Glomerular visceral epithelial cell (primary cell): ENCODE measurements at regions not wholly inside any gene's neighbourhood (a gene's known extent, or its start where the extent isn't known, plus 50 kb on each side); places are given as distances from the start of the nearest gene placed in this dataset.
A peak's percentile ranks its signal among the peaks of the same experiment; 100 is the strongest.
"Not testable (repeated sequence)": the region's sequence is repeated elsewhere in the genome, so short reads cannot be mapped to it uniquely, and the experiment has no call there.

ENCODE experiments used
- DNase-seq: peaks from one replicate; pipeline ENCODE4 v3.0.0-alpha.2; 2016; ENCODE audit errors: extremely low spot score

DNA sequence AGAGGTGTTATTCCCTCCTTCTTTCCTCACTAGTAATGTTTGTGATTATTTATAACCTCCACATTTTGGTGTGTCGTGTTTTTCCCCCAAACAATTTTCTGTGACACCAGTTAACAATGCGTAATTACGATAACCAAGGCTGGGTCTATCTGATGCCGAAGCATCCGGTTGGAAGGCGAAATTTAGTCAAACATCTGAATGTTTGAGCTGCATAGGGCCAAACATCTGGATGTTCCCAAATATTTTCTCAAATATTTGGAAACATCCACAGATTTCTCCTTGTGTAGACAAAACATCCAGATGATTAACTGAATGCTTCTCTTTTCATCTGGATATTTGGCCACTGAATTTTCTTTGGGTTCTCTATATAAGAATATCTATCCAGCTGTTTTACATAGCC lies 371.7 kb downstream of the NFIB start:
- no peak for DNase-seq

DNA sequence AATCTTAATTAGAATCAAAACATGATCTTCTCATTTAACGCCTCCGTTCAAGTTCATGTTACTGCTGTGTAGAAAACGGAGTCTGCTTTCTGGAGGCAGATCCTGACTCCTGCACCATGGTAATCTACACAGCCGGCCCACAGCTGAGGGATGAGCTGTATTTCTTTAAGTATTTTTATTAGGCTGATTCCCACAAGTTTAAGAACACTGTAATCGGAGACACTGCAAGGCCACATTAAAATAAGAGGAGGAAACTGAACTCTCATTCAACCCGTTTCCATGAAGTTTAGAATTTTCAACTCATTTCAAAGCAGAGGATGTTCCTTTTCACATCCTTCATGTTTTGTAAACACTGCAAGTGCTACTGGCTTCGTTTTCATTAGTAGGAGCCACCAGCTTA lies 372.2 kb downstream of the NFIB start:
- no peak for DNase-seq

DNA sequence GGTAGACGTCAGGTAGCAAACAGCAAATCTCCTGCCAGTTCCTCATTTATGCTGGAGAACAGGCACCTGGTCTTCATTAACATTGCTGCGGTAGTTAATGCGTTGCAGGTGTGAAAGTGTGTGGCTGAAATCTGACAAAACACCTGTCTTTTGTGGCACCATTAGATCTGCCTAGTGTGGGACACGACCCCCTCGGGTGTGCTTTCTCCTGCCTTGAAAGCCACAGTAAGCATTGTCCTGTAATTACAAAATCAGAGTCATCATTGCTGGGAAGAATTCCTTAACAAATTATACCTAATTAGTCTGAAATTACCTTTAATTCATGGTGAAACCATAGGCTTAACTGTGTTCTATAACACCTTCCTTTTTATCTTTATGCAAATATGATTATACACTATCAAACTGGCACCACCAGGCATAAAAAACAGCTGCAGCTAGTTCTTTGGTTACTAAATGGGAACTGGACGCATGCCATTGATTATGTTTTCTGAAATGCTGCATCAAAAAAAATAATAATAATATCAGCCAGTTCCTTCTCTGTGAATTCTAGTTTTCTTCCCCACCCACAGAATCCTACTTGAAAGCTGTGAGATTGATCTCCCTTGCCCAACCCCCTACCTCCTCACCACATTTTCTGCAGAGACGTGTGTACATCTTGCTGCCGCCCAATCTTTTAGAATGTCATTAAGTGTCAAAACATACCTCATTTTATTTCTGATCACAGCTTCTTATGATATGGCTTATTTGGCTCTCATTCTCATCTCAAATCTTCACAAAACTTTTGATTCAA lies 374.0 kb downstream of the NFIB start:
- no peak for DNase-seq

DNA sequence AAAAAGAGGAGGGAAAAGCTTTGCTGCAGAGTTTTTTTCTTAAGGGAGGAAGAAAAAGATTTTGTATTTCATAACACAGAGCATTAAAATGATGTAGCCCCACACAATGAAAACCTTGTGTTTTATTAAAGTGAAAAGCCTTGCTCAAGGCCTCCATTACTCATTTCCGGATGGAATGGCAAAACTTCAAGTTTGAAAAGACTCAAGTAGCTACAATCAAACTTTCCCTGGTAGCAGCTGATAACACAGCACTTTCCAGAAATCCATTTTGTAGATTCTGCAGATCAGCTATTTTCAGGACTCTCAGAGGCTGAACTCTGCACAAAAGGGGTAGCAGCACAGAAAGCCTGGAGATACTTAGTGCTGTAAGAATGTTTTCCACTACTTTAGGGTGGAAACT lies 374.8 kb downstream of the NFIB start:
- peak; percentile 8 for DNase-seq

DNA sequence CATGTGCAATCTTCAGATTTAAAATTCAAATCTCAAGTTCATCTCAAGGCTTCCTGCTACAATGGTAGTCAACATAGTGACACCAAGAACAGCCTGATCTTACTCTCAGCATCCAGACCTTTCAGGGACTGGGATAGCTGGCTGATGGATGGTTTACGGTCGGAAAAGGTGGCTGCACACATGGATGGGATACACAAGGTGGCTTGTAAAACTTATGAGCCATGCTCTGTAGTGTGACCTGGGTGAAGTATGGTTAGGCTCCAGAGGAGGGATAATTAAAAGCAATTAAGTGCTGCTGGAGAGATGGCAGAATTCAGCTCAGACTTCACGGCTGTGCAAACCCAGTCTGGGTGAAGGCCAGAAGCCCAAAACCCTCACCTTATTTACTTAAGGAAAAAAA lies 379.5 kb downstream of the NFIB start:
- no peak for DNase-seq

DNA sequence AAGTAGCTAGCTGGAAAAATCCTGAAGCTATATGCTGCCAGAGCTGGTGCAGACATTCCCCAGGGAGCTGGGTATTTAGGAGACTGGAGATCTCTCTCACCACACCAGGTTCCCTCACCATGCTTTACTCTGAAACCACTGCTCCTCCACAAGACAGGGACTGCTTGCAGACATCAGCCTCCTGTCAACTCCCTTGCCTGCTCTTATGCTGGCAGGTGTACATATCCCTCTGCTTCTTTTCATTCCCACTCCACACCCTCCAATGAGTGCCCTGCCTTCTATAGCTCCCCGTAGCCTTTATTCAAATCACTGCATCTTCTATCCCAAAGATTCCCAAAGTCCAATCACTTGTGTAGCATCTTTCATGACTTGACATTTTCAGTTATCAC lies 380.7 kb downstream of the NFIB start:
- no peak for DNase-seq

DNA sequence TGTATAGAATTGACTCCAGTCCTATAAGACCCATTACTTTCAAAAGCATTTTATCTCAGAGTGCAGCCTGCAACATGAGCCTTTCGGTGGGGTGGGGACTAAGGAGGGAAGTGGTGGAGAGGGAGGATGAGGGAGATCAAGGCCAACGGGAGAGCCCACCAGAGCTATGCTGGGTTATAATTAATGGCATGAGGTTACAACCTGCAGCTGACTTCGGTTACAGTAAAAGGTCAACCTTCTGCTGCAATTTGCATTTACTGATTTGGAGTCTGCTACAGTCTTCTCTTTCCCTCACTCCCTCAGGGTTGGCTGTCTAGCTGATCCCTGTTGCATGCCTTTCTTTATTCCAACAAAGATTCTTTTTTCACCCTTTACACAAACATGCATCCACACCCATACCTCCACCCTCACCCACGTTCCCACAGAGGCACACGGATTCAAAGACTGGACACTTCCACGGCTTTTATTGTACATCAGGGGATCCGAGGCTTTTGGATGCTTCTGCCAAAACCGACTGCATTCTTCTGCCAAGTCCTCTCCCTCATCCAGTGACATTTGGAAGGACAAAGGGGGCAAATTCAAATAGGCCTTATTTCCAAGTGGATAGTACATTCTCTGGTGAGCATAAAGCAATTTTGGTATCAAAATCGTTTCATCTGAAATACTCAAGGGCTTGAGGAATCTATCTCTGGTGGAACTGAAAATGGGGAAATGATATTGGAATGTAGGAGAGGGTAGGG lies 381.2 kb downstream of the NFIB start:
- DNase-seq: no peak

DNA sequence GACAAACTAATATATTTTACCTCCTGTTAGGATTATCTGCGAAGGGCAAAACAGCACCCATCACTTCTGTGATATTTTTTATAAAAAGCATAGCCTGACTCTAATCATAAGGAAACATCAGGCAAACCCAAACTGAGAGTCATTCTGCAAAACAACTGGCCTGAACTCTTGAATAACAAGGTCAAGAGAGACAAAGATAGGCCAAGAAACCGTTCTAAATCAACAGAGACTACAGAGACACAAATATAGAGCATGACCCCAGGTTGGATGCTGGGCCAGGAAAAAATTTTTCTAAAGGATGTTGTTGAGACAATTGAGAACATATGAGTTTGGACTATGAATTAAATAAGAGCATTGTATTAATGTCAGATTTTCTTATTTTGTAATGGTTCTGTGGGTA lies 384.9 kb downstream of the NFIB start:
- DNase-seq: no peak

DNA sequence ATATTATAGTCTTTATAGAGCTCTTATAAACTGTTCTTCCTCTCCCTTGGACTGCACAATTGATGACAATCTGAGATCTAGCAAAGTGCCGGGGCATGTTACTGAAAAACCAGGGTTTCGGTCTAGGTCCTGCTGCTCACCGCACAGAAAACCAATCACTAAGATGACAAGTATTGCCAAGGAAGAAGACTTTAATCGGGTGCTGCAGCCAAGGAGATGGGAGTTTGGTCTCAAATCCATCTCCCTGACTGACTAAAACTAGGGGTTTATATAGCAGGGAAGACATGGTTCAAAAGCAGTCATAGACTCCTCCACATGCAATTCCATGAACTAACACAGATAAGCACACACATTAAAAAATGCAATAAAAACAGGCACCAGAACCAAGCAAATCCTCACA lies 390.6 kb downstream of the NFIB start:
- no peak for DNase-seq

DNA sequence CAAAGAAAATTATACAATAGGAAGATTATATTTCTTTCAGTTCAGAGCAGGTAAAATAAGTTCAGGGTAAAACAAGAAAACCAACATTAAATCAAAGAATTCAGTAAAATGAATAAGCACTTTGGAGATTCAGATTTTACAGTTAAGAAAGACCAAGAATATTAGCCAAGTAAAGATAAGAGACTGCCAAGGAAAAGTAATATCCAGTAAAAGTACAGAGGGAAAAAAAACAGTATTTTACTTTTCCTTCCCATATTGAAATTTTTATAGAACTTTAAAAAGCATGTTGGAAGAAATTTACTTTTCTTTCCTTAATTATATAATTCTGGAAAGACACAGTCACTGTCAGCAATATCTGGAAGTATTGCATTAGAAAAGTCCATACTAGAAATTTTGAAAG lies 393.4 kb downstream of the NFIB start:
- no peak for DNase-seq

DNA sequence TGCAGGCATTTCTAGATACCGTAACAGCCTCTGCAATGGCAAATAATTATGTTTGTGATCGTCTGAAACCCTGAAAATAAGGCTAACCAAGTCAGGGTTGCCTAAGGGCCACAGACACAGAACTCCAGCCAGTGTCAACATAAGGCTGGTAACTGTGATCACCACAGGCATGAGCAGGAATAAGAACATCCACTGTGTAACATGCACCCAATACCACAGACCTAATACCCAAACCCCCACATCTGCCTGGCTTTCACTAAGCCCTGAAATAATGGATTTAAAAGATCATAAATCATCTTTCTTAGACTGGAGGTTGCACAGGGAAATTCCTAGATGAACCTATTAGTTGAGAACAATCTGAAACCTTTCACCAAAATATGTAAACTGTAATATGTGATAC lies 394.5 kb downstream of the NFIB start:
- DNase-seq: no peak

DNA sequence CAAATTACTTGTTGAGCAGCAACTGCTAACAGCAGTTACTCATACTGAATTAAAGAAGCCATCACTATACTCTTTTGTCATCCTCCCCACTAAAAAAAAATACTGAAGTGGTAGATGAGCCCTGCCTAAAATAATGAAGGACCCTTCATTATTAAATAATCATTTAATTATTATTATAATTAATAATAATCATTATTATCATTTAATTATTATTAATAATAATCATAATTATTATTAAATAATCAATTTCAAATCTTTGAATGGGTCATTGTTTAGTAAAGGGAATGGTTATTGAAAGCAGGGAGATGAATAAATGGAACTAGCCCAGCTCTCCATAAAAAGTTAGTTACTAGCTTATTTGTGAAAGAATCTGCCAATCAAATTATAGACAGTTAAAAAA lies 396.4 kb downstream of the NFIB start:
- DNase-seq: no peak

DNA sequence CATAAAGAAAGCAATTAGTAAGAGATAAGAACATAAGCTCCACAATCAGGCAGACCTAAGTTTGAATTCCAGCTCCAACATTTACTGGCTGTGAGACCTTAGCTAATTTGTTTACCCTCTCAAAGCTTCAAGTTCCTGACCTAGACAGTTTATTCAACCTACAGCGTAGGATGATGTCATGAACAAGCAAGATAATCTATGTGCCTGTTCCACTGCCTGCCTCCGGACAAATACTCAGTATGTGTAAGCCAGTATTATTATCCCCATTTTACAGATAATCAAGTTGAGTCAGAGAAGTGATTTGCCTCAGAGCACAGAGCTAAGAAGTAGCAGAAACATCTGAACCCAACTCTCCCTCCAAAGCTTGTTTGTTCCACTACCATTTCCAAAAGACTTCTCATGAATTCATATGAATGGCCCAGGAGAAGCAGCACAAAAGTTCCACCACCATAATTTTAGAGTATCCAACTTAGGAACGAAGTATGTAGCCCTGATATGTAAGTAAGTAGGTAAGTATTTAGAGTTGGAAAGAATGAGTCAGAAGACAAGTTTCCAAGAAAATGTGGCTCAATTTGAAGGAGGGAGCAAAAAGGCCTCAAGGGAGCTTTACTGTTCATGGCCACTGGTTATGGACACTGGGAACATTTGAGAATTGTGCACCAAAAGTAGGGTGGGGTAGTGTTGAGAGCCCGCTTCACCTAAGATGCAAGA lies 398.2 kb downstream of the NFIB start:
- DNase-seq: no peak

DNA sequence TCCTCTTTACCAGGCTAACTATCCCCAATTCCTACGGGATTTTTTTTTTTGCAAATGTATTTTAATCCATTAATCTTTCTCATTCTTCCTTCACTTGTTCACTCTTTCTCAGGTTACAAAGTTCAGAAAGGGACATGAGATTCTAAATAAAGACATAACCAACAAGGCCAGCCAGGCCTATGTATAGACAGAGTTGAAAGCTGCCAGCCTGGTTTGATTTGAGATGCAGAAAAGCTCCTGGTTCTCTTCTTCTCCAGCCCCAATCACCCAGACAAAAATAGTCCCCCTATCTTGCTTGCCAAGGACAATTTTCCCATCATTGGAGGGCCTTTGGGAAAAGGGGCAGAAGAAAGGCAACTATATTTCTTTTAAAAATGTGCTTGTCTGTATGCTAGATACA lies 398.8 kb downstream of the NFIB start:
- DNase-seq: no peak

DNA sequence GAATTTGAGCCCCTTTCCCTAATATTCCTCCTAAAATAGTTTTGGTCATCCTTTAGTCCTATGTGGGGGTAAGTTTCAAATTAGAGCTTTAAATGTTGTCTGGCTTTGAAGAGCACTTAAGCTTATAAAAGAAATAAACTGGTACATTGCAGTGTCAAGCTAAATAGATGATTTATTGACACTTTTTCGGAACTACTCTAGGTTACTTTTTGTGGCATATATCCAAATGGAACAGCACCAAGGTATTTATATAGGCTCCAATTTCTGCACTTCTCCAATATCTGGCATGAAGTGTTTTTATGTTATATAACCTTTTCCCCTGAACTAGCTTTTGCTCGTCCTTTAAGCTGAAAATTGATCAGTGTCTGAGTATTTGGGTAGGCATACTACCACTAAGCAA lies 402.5 kb downstream of the NFIB start:
- no peak for DNase-seq

DNA sequence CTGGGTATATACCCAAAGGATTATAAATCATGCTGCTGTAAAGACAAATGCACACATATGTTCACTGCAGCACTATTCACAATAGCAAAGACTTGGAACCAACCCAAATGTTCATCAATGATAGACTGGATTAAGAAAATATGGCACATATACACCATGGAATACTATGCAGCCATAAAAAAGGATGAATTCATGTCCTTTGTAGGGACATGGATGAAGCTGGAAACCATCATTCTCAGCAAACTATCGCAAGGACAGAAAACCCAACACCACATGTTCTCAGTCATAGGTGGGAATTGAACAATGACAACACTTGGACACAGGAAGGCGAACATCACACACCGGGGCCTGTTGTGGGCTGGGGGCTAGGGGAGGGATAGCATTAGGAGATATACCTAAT lies 406.1 kb downstream of the NFIB start:
- not testable (repeated sequence) for DNase-seq

DNA sequence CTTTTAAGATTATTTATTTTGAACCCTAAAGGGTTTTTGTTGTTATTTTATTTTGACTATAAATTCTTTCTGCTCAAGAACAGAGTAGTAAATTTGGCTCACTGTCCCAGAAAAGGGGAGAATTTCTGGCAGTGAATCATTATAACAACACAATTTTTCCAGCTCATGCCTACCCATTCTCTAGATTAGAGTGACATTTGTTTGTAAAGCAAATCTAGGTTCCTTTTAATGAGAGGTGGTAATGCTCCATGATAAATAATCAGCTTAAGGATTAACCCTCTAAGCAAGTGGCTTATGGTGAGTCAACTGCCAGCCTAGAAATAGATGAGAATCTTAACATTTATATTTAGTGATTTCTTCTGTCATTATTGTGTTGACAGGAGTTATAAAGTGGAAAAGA lies 409.2 kb downstream of the NFIB start:
- DNase-seq: no peak

DNA sequence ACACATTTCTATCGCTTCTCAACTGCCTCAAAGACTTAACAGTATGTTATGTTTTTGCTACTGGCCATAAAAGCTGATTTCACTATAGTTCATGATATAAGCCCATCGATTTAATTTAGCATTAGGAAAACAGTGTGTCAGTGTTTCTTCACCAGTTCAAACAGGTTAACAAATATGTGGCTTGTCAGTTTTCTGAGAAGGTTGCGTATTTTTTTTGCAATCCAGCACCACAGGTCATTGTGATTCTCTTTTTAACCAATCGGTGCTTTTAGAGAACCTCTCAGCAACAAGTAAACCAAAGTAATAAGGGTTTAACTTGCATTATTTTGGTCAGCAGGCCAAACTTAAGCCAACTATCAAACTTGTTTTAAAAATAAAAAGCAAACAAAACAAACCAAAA lies 409.6 kb downstream of the NFIB start:
- no peak for DNase-seq

DNA sequence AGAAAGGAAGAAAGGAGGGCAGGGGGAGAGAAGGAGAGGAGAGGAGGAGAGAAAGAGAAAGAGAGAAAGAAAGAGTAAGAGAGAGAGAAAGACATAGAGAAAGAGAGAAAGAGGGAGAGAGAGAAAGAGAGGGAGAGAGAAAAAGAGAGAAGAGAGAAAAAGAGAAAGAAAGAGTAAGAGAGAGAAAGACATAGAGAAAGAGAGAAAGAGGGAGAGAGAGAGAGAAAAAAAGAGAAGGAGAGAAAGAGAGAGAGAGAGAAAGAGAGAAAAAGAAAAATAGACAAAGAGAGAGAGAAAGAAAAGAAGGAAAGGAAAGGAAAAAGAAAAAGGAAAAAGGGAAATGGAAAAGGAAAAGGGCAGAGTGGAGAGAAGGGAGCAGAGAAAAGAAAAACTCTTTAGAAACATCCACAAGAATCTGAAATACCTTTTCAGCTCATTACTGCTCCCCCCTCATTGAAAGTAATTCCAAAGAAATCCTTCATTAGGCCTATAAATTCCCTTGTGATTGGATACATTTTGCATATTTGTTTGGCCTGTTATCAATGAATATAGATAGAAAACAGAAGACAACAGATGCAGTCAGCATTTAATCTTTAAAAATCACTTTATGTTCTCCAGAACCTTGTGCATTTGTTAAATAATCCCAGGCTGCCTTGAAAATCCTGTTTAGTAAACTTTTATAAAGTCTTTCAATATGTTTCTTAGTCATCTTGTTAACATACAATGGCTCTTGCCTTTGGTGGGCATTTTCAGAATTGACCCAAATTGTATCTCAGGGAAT lies 411.5 kb downstream of the NFIB start:
- DNase-seq: no peak

DNA sequence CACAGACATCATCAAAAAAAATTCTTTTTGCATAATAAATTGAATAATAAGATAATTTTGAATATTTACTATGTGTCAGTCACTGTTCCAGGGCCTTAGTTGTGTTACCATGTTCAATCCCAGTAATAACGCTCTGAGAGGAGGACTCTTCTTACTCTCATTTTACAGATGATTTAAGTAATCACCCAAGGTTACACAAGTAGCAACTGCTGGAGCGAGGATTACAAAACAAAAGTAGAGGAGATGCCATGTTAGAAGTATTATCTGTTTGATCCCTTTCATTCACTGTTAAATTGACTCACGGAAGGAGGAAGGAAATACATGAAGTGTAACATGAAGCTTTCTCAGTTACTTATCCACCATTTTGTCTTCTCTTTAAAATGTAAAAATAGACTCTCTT lies 412.8 kb downstream of the NFIB start:
- DNase-seq: no peak

DNA sequence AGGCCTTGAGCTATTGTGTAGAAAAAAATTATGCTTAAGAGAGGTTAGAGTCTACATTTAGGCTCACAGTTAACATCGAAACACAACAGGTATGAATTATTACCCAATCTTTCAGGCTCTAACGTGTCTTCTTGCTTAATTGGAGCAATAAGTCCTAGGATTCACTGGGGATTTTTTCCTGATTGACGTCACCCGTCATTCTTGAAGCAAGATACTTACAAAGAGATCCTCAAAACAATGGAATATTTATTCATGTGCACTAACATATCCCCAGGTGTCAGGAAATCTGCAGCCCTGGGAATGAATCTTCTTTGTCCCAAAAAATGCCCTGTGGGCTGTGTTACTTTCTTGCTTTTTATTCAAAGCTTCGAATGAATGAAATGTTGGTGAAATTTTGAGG lies 413.5 kb downstream of the NFIB start:
- no peak for DNase-seq

DNA sequence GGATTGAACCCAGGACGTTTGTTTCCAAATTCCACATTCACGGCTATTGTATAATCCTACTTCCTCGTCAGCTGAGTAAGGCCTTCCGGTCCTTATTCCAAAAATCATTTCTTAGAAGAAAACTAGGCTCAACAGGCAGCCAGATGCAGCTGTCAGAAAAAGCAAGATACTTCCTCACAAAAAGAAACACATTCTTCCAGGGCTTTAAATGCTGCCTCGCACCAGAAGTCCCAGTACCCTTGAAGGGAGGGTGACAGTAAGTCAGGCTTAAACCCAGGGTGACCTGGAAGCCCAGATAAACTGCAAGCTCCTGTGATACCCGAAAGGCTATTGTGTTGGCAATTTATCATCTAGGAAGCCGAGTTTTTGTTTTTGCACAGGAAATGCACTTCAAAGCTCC lies 414.0 kb downstream of the NFIB start:
- DNase-seq: no peak
